Activated CD8-positive, alpha-beta memory T cell treated with anti-CD3 and anti-CD28 coated beads, Interleukin-2, amount 10 ng/mL, durations not matched to agents 7 days and 5 days (primary cell): ENCODE measurements at regions not wholly inside any gene's neighbourhood (a gene's known extent, or its start where the extent isn't known, plus 50 kb on each side); places are given as distances from the start of the nearest gene placed in this dataset.

Experiments used
- ATAC-seq: fragments of 150-1000 bp; cut with Tn5 transposase; one replicate; pipeline ENCODE4 v1.10.0; 2021; ENCODE audit warnings: moderate library complexity
- CTCF ChIA-PET: fragments of 350-600 bp; sonication (Branson Sonifier 250); formaldehyde crosslinking; loops from one replicate; lab custom pipeline; 2021; ENCODE audit warnings: antibody characterized with exemption; lab: Charles Lee
- DNase-seq: peaks from one replicate; pipeline ENCODE4 v3.0.0-alpha.2; 2020
- H3K27ac Mint-ChIP-seq: one replicate; pipeline ENCODE4 v1.8.0; 2021; ENCODE audit warnings: mild to moderate bottlenecking, mixed read lengths
- H3K27me3 Mint-ChIP-seq: one replicate; pipeline ENCODE4 v1.8.0; 2021; ENCODE audit warnings: mixed read lengths
- H3K36me3 Mint-ChIP-seq: one replicate; pipeline ENCODE4 v1.8.0; 2021; ENCODE audit warnings: mild to moderate bottlenecking, mixed read lengths
- H3K4me1 Mint-ChIP-seq: one replicate; pipeline ENCODE4 v1.8.0; 2021; ENCODE audit warnings: mixed read lengths
- H3K4me3 Mint-ChIP-seq: one replicate; pipeline ENCODE4 v1.8.0; 2021; ENCODE audit warnings: mild to moderate bottlenecking, moderate library complexity, mixed read lengths
- H3K9me3 Mint-ChIP-seq: one replicate; pipeline ENCODE4 v1.8.0; 2022; ENCODE audit warnings: low read depth, mixed read lengths

- no peak for DNase-seq
- H3K27ac Mint-ChIP-seq, result no peak overlapping the region
- H3K4me3 Mint-ChIP-seq, result no peak overlapping the region
- no peaks in the 10 kb centered on the region for H3K36me3 Mint-ChIP-seq
- H3K27me3 Mint-ChIP-seq, result peaks cover 5% of the 10 kb centered on the region
- H3K9me3 Mint-ChIP-seq, result no peaks in the 10 kb centered on the region
- H3K4me1 Mint-ChIP-seq, result no peaks in the 10 kb centered on the region
- ATAC-seq, result no peak
- CTCF ChIA-PET, result interaction anchor here (1.1 to 2.2 kb wide), 4 partner anchors 258 to 1648 kb away, joined by 3 to 8 read pairs (median 4); no protein-coding TSS in a partner anchor
These were observed 462.0 kb downstream of the PDCD6IP start for GRCh38 chr3:34260271-34261000.

DNA sequence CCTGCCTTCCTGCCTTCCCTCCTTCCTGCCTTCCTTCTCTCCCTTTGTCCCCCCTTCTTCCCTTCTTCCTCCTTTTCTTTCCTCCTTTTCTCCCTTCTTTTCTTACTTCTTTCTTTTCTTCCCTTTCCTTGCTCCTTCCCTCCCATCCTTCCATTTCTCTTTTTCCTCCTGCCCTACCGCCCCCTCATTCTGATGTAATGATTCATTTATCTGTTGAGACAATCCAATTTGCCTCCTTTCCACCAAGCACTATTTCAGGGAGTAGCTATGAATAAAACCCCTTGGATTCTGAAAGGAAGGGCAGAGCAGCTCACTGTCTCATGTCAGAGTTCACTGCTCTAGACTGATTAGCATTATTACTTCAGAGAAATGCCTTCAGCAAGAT, 462.6 kb downstream of the PDCD6IP start:
- H3K4me3 Mint-ChIP-seq, result no peak overlapping the region
- no peaks in the 10 kb centered on the region for H3K9me3 Mint-ChIP-seq
- no peak for ATAC-seq
- H3K4me1 Mint-ChIP-seq, result no peaks in the 10 kb centered on the region
- H3K27ac Mint-ChIP-seq, result no peak overlapping the region
- peaks cover 9% of the 10 kb centered on the region for H3K27me3 Mint-ChIP-seq
- no peak for DNase-seq
- no peaks in the 10 kb centered on the region for H3K36me3 Mint-ChIP-seq
- CTCF ChIA-PET, result interaction anchor here (1.1 to 2.2 kb wide), 4 partner anchors 258 to 1648 kb away, joined by 3 to 8 read pairs (median 4); no protein-coding TSS in a partner anchor

DNA sequence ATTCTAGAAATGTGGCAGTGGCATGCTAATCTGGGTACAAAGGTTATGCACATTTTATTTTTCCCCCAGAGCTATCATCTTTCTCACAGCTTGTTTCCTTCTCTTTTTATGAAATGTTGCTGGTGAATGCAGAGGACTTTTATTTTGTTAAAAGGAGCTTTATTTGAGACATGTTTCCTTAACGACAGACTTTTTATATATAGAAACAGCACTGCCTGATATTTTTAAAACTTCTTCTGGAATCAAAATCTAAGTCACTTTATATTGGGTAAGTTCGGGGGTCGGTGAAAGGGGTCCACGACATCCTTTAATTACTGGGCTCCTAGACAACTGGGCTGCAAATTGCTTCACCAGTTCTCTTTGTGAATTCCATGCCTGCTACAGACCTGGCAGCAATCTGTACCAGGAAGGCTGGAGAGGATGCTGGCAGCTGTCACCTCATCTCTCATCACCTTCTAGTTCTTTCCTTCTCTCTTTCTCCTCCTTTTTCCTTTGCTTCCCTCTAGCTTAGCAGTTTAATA, 464.7 kb downstream of the PDCD6IP start:
- CTCF ChIA-PET, result no interaction called here
- Mint-ChIP-seq H3K4me1 (no peaks in the 10 kb centered on the region), H3K27me3 (peaks cover 8% of the 10 kb centered on the region), H3K36me3 (no peaks in the 10 kb centered on the region), H3K4me3 (no peak overlapping the region), H3K9me3 (no peaks in the 10 kb centered on the region), H3K27ac (no peak overlapping the region)
- DNase-seq, result no peak
- no peak for ATAC-seq

- H3K4me1 Mint-ChIP-seq, result no peaks in the 10 kb centered on the region
These were observed 466.1 kb downstream of the PDCD6IP start for GRCh38 chr3:34264337-34265041.

DNA sequence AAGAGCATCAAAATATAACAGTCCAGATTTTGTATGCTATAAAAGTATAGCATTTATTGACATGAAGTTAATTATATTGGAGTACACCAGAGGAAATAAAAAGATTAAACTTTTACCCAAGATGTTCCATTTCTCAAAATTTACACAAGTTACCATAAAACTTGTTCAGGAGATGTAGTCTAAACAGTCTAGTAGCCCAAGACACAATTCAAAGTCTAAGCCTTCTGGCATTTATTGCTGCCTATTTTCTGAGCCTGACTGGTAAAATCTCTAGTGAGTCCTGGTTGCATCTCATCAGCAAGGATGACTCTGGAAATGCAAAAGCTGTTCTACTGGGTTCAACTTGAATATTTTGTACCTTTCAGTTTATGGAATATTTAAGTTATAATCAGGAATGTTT, 468.7 kb downstream of the PDCD6IP start:
- Mint-ChIP-seq H3K27me3 (peaks cover 14% of the 10 kb centered on the region), H3K4me1 (no peaks in the 10 kb centered on the region), H3K9me3 (no peaks in the 10 kb centered on the region), H3K4me3 (no peak overlapping the region), H3K36me3 (no peaks in the 10 kb centered on the region), H3K27ac (no peak overlapping the region)
- CTCF ChIA-PET, result no interaction called here
- DNase-seq (no peak), ATAC-seq (no peak)

More at GRCh38 chr3:34264337-34265041, 466.1 kb downstream of the PDCD6IP start:
- H3K36me3 Mint-ChIP-seq, result no peaks in the 10 kb centered on the region
- CTCF ChIA-PET, result no interaction called here
- ATAC-seq, result no peak
- H3K4me3 Mint-ChIP-seq, result no peak overlapping the region
- H3K9me3 Mint-ChIP-seq, result no peaks in the 10 kb centered on the region
- no peak for DNase-seq
- H3K27ac Mint-ChIP-seq, result no peak overlapping the region
- peaks cover 11% of the 10 kb centered on the region for H3K27me3 Mint-ChIP-seq

- no peak for ATAC-seq
- Mint-ChIP-seq H3K4me1 (no peaks in the 10 kb centered on the region), H3K27ac (no peak overlapping the region), H3K36me3 (no peaks in the 10 kb centered on the region), H3K27me3 (peaks cover 14% of the 10 kb centered on the region), H3K9me3 (no peaks in the 10 kb centered on the region), H3K4me3 (no peak overlapping the region)
- no peak for DNase-seq
- CTCF ChIA-PET, result no interaction called here
These were observed 469.7 kb downstream of the PDCD6IP start for GRCh38 chr3:34268032-34268709.

GRCh38 chr3:34275811-34276210, 477.4 kb downstream of the PDCD6IP start:
- H3K36me3 Mint-ChIP-seq, result no peaks in the 10 kb centered on the region
- H3K27ac Mint-ChIP-seq, result no peak overlapping the region
- CTCF ChIA-PET, result no interaction called here
- H3K9me3 Mint-ChIP-seq, result no peaks in the 10 kb centered on the region
- H3K27me3 Mint-ChIP-seq, result peaks cover 3% of the 10 kb centered on the region
- no peaks in the 10 kb centered on the region for H3K4me1 Mint-ChIP-seq
- ATAC-seq, result no peak
- no peak overlapping the region for H3K4me3 Mint-ChIP-seq
- no peak for DNase-seq

DNA sequence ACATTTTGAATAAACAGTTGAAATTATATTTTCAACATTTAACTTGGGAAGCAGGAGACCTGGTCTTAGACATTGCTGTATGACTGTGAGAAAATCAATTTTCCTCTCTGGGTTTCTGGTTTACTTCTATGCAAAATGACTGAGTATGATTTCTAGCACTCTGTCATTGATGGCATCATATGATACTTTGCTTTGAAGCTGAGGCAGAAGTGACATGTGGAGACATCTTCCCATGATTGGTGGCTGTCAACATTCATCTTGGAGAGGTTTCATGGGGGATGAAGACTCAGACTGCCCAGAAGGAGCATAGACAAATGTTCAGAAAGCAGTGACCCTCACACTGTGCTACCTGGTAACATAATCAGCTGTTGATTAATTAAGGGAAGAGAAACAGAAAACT, 477.9 kb downstream of the PDCD6IP start:
- CTCF ChIA-PET, result no interaction called here
- ATAC-seq (no peak), DNase-seq (no peak)
- H3K36me3 Mint-ChIP-seq, result no peaks in the 10 kb centered on the region
- H3K4me3 Mint-ChIP-seq, result no peak overlapping the region
- no peaks in the 10 kb centered on the region for H3K4me1 Mint-ChIP-seq
- H3K9me3 Mint-ChIP-seq, result no peaks in the 10 kb centered on the region
- H3K27me3 Mint-ChIP-seq, result peaks cover 3% of the 10 kb centered on the region
- no peak overlapping the region for H3K27ac Mint-ChIP-seq

DNA sequence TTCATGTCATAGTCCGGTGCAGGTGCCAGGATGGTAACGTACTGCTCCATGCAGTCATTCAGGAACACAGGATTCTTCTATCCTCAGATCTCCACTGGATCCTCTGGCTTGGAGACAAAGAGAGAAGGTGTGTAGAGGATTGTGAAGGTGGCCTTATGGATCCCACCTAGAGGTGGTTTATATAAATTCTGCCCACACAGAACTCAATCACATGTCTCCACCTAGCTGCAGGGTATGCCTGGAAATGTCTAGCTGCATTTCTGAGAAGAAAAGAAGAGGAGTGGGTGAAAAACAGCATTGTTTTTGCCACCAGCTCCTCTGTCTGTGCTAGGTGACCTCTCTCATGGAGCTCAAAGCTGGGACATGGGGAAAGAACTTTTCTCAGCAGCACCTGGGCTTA, 478.7 kb downstream of the PDCD6IP start:
- no peaks in the 10 kb centered on the region for H3K9me3 Mint-ChIP-seq
- ATAC-seq (no peak), DNase-seq (no peak)
- CTCF ChIA-PET, result no interaction called here
- H3K4me3 Mint-ChIP-seq, result no peak overlapping the region
- H3K27me3 Mint-ChIP-seq, result peaks cover 3% of the 10 kb centered on the region
- H3K36me3 Mint-ChIP-seq, result no peaks in the 10 kb centered on the region
- no peak overlapping the region for H3K27ac Mint-ChIP-seq
- H3K4me1 Mint-ChIP-seq, result no peaks in the 10 kb centered on the region

GRCh38 chr3:34279901-34280300, 481.5 kb downstream of the PDCD6IP start:
- CTCF ChIA-PET, result no interaction called here
- H3K4me3 Mint-ChIP-seq, result no peak overlapping the region
- no peaks in the 10 kb centered on the region for H3K36me3 Mint-ChIP-seq
- no peak for ATAC-seq
- peaks cover 3% of the 10 kb centered on the region for H3K27me3 Mint-ChIP-seq
- H3K27ac Mint-ChIP-seq, result no peak overlapping the region
- no peaks in the 10 kb centered on the region for H3K4me1 Mint-ChIP-seq
- no peak for DNase-seq
- H3K9me3 Mint-ChIP-seq, result no peaks in the 10 kb centered on the region

DNA sequence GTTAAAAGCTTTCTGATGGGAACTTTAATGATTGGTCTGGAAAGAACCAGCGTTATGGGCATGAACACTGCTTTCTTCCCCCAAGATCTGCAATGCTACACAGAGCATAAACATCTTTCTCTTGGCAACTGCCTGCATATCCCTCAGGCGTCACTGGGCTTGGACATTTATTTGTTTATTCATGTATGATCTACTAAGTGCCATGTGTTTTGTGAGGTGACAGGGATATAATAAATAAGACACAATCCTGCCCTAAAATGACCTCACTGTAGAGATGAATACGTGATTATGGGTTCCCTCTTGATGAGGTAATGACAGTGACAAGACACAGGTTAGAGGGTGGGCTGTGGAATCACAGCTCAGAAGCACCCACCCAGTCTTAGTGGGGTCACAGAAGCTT, 485.3 kb downstream of the PDCD6IP start:
- Mint-ChIP-seq H3K4me3 (no peak overlapping the region), H3K4me1 (no peaks in the 10 kb centered on the region), H3K27me3 (no peaks in the 10 kb centered on the region), H3K27ac (no peak overlapping the region), H3K9me3 (no peaks in the 10 kb centered on the region), H3K36me3 (no peaks in the 10 kb centered on the region)
- ATAC-seq (no peak), DNase-seq (no peak)
- CTCF ChIA-PET, result no interaction called here

DNA sequence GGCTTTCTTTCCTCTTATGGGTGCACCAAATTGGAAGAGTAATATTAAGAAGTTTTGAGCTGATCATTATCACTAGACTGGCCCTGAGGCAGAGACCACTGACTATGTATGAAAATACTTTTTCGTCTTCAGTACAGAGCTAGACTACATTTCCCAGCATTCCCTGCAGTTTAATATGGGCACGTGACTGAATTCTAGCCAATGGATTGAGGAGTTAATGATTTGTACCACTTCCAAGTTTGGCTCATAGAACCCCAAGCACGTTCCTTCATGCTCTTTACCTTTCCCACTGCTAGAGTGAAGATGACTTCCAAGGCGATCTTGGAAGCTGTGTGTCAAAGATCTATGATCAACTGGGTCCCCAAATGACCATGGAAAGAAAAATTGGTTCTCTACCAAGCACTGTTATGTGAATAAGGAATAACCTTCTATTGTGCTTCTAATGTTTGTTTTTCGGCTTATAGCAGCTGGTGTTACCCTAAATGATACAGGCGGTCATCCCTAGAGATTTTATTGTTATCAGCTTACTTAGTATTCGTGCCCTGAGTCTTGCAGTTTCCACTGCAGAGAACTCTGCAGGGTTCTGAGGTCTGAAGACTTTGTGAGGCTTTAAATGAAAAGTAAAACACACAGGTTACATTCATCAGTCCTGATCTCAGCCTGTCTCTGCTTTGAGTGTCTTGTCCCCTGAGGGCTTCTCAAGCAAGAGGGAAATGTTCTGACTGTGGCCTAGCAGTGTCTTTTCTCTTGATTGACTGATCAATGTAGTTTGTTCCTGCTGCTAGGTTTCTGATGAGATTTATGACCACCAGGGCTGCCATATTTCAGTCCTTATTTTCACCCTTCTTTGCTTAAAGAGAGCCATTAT, 486.8 kb downstream of the PDCD6IP start:
- CTCF ChIA-PET, result no interaction called here
- Mint-ChIP-seq H3K9me3 (no peaks in the 10 kb centered on the region), H3K36me3 (no peaks in the 10 kb centered on the region), H3K27ac (no peak overlapping the region), H3K27me3 (no peaks in the 10 kb centered on the region), H3K4me3 (no peak overlapping the region), H3K4me1 (no peaks in the 10 kb centered on the region)
- no peak for ATAC-seq
- no peak for DNase-seq

DNA sequence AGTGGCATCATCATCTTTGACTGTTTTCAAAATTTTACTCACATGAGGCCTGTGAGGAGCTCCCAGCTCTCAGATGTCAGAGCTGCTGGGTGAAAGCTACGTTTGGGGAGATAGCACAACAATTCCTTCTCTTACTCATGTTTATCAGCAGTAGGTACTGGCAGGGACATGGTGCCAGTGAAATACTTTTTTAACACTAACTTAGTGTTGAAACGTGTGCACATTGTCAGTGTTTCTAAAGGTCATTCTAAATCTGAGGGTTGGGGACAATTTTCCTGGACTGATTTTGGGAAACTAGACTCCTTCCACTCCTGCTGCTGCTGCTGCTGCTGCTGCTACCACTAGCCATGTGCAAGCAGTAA, 487.4 kb downstream of the PDCD6IP start:
- CTCF ChIA-PET, result no interaction called here
- H3K4me1 Mint-ChIP-seq, result no peaks in the 10 kb centered on the region

More for the DNA sequence above, 487.4 kb downstream of the PDCD6IP start:
- Mint-ChIP-seq H3K36me3 (no peaks in the 10 kb centered on the region), H3K27ac (no peak overlapping the region), H3K27me3 (no peaks in the 10 kb centered on the region), H3K4me3 (no peak overlapping the region), H3K9me3 (no peaks in the 10 kb centered on the region)
- DNase-seq (no peak), ATAC-seq (no peak)
